ENCODE measurements at regions not wholly inside any gene's neighbourhood (a gene's known extent, or its start where the extent isn't known, plus 50 kb on each side); places are given as distances from the start of the nearest gene placed in this dataset.

DNA sequence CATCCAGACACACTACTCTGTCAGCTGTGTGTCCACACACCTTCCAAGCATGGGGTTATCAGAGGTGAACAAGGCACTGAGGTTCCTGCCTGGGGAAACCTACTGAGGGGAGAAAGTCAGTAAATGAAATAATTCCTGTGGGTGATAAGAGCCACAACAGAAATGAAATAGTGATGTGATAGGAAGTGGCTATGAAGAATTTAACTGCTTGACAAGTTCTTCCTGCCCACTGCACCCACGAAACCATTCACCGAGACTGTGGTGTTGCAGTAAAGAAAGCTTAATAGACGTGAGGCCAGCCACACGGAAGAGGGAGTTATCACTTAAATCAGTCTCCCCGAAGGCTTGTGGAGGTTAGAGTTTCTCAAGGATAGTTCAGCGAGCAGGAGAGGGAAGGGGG is 353.1 kb downstream of the UQCRFS1 start:
- DNase-seq (ENCODE audit: extremely low read depth, low read depth) = no peak

DNA sequence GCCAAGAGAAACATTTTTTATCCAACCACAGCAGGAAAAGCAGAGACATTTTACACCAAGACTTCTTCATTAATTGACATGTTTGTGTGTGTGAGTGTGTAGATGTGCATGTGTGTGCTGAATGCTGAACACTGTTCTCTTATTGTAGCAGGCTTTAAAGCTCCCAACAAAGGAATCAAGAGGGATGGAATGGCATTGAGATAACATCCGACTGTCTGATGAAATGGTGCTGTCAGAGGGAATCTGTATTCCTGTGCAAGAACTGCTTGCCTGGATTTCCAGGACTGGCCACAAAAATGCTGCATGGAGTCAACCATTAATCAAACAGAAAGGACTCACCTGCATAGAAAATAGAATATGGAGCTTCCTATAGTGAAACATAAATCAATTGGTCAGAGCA is 354.0 kb downstream of the UQCRFS1 start:
- DNase-seq (ENCODE audit: extremely low read depth, low read depth) = no peak

DNA sequence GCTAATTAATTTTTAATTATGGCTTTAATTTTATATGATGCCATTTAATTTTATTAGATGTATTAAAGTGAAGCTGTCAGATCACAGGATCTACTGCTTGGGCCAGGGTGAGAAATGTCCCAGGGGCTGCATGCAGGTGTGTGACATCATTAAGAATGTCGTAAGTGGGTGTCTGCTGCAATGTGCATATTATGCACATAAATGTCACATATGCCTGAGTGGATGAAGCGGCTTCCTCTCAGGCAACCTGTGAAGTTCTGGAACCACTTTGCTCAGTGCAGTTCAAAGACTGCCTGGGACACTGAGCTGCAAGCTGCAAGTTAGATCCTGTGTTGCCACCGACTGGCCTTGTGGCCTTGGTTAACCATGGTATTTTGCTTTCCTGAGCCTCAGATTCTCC is 355.0 kb downstream of the UQCRFS1 start:
- no peak for DNase-seq (ENCODE audit: extremely low read depth, low read depth)

DNA sequence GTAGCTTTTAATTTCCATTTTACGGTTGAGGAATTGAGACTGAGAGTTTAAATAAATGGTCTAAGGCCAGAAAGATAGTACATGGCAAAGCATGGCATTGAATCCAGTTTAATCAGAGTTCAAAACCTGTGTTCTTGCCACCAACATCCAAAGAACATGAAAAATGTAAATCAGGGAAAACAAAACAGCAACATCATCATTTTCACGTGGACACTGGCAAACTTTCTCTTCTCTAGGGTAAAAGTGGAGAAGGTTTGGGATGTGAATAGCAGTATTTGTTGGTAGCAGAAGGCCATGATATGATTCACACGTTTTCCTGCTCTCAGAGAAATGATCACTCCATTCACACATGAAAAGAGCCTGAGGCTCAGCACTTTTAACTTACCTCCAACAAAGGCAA is 357.7 kb downstream of the UQCRFS1 start:
- no peak for DNase-seq (ENCODE audit: extremely low read depth, low read depth)

DNA sequence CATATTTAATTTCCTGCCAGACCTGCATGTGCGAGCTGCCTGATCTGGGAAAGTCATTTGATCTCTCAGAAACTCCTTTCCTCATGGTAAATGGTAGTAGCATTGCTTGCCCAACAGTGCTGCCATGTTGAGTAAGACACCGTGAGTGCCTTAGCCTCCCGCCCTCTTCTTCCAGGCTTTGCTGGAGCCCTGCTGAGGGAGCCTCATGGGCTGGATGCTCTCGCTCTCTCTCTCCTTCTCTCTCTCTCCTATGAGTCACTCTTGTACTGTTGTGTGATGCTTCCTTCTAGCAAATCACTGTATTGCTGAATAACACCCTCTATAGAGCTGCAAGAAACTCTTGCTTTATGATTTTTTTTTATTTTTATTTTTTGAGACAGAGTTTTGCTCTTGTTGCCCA is 365.5 kb downstream of the UQCRFS1 start:
- no peak for DNase-seq (ENCODE audit: extremely low read depth, low read depth)

DNA sequence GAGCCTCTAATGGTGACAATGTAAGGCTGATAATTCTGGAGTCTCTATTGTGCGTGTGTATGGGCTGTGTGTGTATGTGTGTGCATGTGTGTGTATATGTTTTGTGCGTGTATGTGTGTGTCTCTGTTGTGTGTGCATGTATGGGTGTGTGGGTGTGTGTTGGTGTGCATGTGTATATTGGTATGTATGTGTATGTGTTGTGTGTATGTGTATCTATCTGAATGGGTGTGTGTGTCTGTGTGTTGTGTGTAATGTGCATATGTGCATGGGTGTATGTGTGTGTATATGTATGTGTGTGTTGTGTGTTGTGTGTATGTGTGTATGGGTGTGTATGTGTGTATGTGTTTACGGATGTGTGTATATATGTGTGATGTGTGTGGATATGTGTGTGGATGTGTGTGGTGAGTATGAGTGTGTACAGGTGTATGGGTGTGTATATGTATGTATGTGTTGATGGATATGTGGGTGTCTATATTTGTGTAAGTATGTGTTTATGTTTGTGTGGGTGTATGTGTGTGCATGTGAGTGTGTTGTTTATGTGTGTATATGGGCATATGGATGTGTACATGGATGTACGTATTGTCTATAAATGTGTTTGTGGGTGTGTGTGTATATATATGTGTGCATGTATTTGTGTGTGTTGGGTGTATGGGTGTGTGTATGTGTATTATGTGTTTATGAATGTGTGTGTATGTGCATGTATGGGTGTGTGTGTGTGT is 366.7 kb downstream of the UQCRFS1 start:
- DNase-seq (ENCODE audit: extremely low read depth, low read depth) = no peak

DNA sequence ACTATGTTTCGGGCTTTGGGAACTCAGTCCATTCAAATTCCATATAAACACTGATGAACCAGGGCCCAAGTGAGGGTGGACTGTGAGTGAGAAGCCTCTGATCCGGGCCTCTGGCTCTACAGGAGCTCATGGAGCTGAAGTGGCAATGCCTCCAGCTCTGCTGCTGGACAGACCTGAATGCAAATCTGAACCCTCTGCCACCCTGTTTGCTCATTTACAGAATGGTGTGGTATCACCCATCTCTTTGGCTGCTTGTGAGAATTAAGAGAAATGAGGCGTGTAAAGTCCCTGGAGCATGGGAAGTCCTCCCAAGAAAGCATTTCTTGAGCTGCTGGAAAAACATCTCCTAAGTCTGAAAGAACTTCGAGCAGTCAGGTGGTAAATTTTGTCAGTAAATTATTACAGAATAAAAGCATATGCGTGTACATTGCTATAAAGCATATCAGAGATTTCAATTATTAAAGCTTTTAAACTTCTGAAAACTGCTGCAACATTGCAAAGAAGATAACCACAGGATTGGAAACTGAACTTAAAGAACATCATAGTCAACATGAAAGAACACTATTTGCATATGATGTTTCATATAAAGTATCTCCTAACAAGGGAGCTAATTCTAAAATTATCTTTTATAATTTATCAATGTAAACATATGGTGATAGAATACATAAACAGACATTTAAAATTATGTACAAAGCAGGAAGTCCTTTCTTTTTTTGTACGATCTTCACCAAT is 369.0 kb downstream of the UQCRFS1 start:
- DNase-seq (ENCODE audit: extremely low read depth, low read depth) = no peak

DNA sequence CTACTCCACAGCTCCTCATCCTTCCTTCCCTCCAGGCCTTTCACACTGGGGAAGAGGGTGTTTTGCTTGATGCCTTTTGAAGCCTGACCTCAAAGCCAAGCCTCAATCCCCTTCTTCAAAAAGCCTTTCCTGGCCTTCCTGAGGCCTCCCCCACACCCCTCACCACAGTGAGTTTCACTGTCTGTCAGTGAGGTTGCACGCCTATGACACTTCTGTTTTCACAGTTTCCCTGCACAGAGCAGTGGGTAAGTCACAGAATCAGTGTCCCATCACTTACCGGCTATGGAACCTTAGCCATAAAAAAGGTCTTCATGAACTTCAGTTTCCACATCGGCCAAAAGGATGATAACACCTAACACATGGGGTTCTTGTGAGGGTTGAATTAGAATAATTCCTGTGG is 371.4 kb downstream of the UQCRFS1 start:
- DNase-seq (ENCODE audit: extremely low read depth, low read depth) = no peak

DNA sequence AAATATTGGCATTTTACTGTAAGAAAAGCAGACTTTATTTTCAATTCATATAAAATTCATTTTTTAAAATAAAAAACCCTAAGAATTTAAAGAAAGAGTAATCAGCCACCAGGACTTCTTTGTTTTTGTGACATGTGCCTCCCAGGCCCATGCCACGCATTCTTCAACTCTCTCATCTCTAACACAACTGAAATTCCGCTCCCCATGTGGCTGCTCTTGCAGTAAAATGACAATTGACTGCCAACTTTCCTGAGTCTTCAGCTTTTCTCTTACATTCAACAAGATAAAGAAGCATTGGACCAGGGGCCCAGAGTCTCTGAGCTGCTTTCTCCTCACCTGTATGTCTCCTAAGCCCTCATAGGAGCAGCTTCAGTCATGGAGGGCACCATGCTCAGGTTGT is 372.1 kb downstream of the UQCRFS1 start:
- no peak for DNase-seq (ENCODE audit: extremely low read depth, low read depth)

DNA sequence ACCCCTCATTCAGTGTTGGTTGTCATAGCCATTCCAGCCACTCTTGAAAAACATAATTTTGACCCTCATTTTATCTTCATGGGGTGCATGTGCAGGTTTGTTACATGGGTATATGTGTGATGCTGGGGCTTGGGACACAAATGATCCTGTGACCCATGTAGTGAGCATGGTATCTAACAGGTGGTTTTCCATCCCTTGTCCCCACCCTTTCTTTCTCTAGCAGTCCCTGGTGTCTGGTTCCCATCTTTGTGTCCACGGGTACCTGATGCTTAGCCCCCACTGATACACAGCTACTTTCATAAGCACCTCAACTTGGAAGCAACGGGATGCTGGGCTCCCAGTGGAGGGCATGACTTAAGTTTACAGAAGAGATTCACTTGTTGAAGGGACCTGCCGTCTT is 373.5 kb downstream of the UQCRFS1 start:
- DNase-seq (ENCODE audit: extremely low read depth, low read depth) = no peak

DNA sequence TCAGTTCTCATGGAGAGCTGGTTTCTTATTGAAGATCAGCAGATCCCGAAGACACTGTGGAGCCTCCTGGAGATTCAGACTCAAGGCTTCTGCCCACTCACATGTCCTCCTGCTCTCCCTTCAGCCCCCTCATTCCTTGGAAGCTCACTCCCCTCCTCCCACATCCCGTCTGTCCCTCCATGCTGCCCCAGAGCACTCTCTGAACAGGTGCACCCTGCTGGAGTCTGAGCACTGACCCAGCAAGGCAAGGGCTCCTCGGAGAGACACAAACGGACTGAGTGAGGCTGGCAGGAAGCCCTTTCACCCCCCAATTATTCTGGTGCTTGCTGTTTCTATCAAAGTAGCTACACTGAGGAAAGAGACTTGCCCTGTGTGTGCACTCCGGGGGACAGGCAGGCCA is 374.0 kb downstream of the UQCRFS1 start:
- no peak for DNase-seq (ENCODE audit: extremely low read depth, low read depth)

DNA sequence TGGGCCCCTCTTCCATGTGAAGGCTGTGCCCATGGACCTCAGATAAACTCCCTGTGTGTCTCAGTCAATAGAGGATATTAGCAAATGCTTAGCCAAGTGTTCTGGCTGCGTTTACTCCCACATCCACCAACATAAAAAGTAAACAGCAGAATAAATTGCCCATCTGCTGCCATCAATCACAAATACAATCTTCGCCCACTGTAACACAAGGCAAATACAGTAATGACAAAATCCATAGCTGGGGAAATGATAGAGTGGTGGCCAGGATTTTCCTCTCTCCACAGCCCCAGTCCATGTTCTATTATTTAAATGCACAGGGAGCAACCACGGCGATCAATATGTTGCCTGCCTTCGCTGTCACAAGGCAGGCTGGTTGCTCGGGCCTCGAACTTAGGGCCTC is 376.5 kb downstream of the UQCRFS1 start:
- no peak for DNase-seq (ENCODE audit: extremely low read depth, low read depth)

DNA sequence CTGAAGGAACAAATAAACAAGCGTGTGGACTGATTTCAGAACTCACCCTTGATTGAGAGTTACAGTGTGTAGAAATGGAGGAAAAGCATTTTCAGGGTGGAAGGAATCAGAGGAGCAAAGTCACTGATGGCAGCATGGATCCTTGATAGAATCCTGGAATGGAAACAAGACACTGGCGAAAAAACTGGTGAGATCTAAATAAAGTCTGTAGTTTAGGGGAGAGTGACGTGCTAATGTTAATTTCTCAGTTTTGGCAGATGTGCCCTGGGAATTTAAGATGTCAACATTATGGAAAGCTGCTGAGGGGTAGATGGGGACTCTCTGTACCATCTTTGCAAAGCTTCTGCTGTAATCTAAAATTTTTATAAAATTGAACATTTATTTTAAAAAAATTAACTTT is 378.0 kb downstream of the UQCRFS1 start:
- no peak for DNase-seq (ENCODE audit: extremely low read depth, low read depth)

DNA sequence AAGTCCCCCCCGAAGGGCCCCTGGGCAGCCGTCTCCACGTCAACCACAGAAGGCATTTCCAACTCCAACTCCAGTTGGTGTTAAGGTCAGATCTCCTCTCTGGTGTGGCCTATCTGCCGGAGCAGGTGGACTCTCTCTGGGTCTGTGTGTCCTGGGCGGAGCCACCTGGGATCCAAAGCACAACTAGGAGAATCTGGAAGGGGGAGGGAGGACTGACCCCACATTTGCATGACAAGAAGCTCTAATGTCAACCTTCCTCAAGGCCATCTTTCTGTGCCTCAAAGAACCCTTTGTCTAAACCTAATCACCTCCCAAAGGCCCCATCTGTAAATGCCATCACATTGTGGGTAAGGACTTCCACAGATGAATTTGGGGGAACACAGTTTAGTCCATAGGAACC is 381.5 kb downstream of the UQCRFS1 start:
- DNase-seq (ENCODE audit: extremely low read depth, low read depth) = no peak

DNA sequence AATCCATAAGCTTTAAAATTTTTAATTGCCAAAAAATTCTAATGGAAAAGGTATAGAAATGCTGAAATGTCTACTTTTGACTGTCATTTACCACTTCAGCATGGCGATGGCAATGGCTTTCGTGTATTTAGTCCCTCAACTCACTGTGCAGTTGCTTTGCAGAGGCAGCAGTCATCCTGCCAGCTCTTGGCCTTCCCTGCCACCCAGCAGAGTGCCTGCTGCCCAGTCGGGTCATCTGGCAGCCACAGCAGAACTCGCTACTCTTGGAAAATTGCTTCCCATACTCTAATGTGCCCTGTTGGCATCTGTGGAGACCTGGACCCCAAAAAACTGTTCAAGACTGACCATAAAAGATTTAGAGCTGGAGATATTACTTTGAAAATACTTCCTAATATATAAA is 383.2 kb downstream of the UQCRFS1 start:
- DNase-seq (ENCODE audit: extremely low read depth, low read depth) = no peak

DNA sequence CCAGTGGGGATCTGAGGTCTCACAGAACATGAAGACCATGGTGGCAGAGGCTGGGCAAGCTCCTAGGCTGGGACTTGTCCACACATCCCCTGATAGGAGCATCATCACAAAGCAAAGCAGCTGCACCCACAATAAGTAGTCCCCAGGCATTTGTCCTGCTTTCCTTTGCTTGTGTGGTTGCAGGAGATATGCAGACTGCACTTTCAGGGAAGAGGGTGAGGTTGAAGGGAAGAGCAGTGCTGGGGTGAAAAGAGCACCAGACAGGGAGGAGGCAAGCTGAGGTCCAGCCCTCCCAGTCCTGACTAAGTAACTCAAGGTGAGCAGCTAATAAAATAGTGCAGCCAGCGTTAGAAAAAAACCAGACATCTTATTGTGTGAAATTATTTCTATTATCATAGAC is 383.6 kb downstream of the UQCRFS1 start:
- DNase-seq (ENCODE audit: extremely low read depth, low read depth) = no peak

DNA sequence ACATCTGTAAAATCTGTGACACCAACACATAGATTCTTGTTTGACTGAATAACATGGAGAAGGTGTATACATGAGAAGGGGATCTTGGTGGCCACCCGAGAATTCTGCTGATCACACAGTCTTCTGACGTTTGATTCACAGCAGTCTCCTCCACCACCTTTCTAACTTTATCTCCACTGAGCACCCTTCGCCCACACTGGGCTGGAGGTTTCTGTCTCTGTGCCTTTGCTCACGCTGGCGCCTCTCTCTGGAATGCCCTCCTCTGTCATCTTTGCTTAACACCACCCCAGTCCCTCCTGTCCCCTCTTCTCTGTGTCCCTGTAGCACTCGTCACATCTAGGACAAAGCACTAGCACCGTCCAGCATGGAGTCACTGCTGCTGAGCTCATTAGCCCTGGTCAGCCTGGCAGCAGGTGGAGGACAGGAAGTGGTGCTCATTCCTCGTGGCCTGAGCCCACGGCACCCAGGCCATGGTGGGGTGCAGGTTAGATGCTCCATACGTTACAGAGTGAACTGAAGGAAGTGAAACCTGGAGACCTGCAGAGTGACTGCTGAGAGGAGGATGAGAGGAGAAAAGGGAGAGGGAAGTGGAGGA is 384.6 kb downstream of the UQCRFS1 start:
- DNase-seq (ENCODE audit: extremely low read depth, low read depth) = no peak

DNA sequence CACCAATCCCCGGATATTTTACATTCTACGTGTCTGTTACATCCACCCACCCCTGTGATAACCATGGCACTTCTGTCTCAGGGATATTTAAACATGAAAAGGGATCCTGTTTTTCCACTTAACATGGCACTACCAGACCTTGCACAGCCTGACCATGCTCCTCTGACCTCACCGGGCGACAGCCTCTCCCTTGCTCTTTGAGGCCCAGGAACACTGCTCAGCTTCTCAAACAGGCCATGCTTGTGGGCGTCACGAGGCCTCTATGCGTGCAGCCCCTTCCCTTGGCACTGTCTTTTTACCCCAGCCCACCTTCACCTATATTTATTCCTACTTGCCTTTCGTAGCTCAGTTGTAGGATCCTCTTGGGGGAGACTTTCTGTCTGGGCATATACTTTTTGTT is 385.6 kb downstream of the UQCRFS1 start:
- DNase-seq (ENCODE audit: extremely low read depth, low read depth) = no peak

DNA sequence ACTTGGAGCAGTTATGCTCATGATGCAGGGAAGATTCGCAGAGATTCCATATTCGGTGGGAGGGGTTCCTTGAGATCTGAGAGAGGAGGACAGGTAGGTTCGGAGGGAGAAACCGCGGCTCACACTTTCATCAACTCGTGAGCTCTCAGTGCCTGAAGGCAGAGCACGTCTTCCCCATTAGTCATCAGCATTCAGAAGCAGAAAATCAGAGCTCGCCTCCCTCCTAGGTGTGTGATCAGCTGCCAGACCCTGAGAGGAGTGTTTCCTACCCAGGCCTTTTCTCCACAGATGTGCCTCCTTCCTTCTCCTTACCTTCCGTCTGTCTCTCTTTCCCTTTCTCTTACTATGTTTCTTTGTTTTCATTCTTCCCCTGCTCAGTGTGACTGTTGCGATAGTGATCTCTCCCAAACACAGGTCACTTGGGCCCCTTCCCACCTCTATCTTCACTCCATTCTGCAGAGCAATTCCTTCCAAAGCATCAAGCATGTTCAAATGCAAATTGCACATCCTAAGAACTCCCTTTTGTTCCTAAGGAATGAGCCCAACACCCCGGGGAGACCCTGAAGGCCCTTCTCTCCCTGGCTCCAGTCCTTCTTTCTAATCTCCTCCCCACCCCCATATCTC is 389.5 kb downstream of the UQCRFS1 start:
- no peak for DNase-seq (ENCODE audit: extremely low read depth, low read depth)

DNA sequence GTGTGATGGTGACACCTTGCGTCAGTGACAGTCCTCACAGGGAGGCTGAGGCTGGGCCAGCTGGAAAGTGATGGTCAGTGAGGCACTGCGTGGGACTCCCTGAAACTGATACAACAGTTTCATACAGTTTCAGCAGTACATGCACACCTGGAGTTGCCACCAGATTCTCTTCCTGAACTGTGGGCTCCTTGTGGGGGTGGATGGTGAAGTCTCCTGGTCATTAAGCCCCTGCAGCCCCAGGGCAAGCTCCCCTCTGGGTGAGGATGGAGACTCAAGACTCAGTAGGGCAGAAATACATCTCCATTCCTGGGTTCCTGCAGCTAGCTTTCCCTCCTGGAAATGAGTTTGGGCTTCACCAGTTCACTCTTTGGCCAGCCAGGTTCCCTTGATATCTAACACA is 392.7 kb downstream of the UQCRFS1 start:
- DNase-seq (ENCODE audit: extremely low read depth, low read depth) = no peak

DNA sequence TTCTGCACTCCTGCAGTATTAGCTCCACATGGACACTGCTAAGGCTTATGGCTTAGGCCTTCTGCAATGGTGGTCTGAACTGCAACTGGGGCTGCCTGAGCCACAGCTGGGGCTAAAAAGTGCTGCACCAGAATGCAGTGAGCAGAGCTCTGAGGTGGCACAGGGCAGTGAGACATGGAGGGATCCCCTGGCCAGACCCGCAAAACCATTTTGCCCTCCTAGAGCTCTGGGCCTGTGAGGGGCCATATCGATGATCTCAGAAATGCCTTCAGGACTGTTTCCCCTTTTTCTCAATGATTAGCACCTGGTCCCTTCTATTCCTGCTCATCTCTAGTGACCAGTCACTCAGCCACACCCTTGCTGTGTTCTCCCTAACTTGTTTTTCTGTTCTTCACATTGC is 397.7 kb downstream of the UQCRFS1 start:
- DNase-seq (ENCODE audit: extremely low read depth, low read depth) = no peak

DNA sequence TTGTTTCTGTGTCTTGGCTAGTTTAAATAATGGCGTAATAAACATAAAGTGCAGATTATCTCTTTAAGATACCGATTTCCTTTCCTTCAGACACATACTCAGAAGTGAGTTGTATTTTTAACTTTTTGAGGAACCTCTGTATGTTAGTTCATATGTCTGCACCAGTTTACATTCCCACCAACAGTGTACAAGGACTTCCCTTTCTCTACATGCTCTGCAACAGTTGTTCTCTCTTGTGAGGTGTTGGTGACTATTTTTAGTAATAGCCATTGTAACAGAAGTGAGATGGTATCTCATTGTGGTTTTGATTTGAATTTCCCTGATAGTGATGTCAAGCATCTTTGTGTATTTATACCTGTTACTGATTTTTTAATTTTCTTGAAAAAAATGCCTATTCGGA is 418.6 kb downstream of the UQCRFS1 start:
- DNase-seq (ENCODE audit: extremely low read depth, low read depth) = no peak
